Omental fat pad (tissue), 3 donors: ENCODE measurements at regions not wholly inside any gene's neighbourhood (a gene's known extent, or its start where the extent isn't known, plus 50 kb on each side); places are given as distances from the start of the nearest gene placed in this dataset.

Experiments used
- ATAC-seq: fragments of 150-250 bp; one replicate; pipeline ENCODE4 v1.9.1; 2016; ENCODE audit warnings: mild to moderate bottlenecking, moderate library complexity; ENCODE audit not compliant: low FRiP score
- DNase-seq: peaks from one replicate; pipeline ENCODE4 v3.0.0-alpha.2; 2019; ENCODE audit warnings: low spot score
- TF ChIP-seq, protein P1 (sequence below), 3 donors: fragments of 450-650 bp; IDR thresholded peaks; one replicate each; pipeline ENCODE4 v1.5.1; 2016 to 2017; ENCODE audit warnings: antibody characterized with exemption in 3 of 3, mild to moderate bottlenecking in 3 of 3, moderate library complexity in 2 of 3

DNA sequence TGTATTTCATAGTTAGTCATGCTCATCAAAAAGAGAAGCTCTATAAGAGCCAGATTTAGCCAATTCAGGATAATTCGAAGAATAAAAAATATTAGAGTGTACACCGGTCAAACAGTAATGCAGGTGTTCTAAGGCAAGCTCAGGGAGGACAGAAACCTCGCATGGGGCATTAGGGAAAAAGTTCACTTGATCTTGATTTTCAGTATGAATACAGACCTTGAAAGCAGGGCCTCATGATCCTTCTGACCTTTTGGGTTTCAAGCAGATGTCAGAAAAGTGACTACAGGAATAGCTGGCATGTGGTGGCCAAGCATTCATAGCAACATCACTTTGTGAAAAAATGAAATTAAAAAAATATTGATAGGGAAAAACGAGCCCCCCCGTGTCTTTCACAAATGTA, 394.9 kb downstream of the KIF4B start:
- TF ChIP-seq, protein P1, sequence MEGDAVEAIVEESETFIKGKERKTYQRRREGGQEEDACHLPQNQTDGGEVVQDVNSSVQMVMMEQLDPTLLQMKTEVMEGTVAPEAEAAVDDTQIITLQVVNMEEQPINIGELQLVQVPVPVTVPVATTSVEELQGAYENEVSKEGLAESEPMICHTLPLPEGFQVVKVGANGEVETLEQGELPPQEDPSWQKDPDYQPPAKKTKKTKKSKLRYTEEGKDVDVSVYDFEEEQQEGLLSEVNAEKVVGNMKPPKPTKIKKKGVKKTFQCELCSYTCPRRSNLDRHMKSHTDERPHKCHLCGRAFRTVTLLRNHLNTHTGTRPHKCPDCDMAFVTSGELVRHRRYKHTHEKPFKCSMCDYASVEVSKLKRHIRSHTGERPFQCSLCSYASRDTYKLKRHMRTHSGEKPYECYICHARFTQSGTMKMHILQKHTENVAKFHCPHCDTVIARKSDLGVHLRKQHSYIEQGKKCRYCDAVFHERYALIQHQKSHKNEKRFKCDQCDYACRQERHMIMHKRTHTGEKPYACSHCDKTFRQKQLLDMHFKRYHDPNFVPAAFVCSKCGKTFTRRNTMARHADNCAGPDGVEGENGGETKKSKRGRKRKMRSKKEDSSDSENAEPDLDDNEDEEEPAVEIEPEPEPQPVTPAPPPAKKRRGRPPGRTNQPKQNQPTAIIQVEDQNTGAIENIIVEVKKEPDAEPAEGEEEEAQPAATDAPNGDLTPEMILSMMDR (IDR thresholded peaks at IDR 0.05) = no peak
- ATAC-seq = no peak
- DNase-seq = no peak

DNA sequence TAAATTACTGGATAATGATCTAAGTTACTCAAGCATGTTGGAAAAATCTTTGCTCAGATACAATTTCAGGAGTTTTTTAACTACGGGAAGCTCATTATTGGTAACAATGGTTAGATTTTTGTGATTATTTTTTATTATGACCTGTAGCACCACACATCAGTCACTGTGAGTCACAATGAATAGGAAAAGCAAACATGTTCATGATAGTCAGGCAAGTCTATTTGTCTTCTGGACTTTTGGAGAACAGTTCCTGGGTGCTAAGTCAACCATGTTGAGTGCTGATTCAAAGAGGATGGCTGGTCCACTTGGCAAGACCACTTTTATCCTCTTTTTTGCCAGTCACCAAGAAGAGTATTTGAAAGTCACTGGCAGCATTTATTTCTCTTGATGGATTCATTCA, 403.2 kb downstream of the KIF4B start:
- DNase-seq = no peak
- no peak for ATAC-seq
- TF ChIP-seq, protein P1 (IDR thresholded peaks at IDR 0.05) = no peak

DNA sequence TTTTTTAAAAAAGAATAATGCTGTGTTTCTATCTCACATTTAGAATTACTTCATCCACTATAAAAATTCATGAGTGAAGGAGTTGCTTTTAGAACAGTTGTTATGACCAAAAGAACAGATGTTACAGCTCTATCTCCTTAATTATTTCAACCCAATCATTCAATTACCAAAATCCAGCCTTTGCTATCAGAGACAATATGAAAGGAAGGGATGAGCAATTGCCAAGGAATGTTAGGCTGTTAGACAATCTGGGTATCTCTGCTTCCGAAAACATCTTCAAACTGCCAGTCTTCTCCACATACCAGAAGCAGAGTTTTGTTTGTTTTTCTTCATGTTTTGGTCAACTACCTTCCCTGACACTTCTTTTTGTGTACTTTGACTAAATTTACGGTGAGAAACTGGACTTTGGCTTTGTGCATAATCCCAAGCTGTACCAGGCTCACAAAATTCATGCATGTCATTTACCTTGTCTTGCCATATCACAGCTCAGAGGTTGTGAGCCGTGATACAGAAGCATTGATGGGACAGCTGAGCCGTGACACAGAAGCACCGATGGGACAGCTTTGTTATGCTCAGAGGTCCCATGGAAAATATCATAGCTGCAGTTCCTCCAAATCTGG, 405.5 kb downstream of the KIF4B start:
- TF ChIP-seq, protein P1 (IDR thresholded peaks at IDR 0.05) = no peak
- ATAC-seq = no peak
- DNase-seq = no peak

DNA sequence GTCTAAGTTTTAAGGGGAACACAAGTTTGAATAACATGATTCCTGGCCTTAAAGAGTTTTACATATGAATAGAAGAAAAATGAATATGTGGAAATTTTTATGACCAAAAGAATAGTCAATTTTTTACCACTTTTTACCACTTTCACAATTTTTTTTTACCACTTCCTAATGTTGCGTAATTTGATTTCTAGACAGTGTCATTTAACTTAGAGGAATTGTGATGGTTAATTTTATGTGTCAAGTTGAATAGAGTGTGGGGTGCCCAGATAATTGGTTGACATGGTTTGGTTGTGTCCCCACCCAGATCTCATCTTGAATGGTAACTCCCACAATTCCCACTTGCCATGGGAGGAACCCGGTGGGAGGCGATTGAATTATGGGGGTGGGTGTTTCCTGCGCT, 416.6 kb downstream of the KIF4B start:
- TF ChIP-seq, protein P1 (IDR thresholded peaks at IDR 0.05) = no peak
- DNase-seq (no peak), ATAC-seq (no peak)

DNA sequence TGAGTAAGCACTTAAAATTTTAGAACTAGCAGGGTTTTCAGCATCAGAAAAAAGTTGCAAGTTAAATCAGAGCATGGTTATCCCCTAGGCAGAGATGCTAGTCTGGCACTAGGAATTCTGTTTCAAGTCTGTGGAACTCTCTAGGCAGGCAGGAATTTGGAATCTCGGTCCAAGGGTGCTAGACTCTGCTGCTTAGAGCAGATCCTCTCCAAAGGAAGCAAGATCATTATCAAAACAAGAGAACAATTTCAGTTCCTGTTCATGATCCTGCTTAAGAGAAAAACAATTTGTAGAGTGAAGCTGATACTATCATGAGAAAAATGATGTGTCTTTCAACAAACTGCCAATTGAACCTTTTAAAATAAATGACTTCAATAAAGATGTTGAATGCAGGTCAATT, 420.7 kb downstream of the KIF4B start:
- ATAC-seq = no peak
- TF ChIP-seq, protein P1 (IDR thresholded peaks at IDR 0.05) = no peak
- no peak for DNase-seq

DNA sequence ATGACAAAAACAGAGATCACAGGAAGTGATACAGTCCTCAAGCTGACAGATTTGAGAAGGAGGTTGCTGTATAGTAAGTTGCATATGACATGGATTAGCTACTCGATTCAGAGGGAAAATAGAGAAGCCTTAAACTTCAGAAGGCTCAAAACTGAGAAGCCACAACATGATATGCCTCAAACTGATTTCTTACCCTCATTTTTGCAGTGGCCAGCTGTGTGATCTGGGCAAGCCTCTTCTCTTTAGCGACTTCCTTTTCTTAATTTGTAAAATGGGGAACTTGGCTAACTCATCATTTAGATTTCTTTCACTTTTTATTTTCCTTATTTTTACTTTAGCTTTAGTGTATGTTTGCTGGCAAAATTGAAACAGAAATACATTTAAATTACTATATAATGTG, 421.1 kb downstream of the KIF4B start:
- ATAC-seq = no peak
- no peak for DNase-seq
- TF ChIP-seq, protein P1 (IDR thresholded peaks at IDR 0.05) = no peak

DNA sequence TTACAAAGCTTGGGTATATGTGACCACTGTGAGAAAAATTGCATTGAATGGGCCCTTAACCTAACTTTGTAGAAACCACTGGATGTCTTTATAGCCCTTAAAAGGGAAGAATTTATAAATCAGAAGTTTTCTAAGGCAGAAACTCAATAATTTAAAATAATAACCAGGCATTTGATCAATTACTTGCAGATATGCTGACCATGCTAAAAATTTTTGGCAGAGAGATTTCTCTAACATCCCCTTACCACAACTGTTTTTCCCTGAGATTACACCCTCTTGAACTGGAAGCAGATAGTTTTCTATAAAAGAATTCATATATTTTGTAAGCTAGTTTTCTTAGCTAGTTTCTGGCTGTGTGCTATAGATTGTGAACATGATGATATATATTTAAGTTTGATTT, 428.3 kb downstream of the KIF4B start:
- no peak for DNase-seq
- ATAC-seq = no peak
- TF ChIP-seq, protein P1 (IDR thresholded peaks at IDR 0.05) = no peak
